Panc1 (cell line): ENCODE measurements at regions not wholly inside any gene's neighbourhood (a gene's known extent, or its start where the extent isn't known, plus 50 kb on each side); places are given as distances from the start of the nearest gene placed in this dataset.

Experiments used
- CTCF ChIP-seq: fragments of 450-650 bp; IDR thresholded peaks from 2 replicates; pipeline ENCODE4 v1.5.1; 2017; ENCODE audit warnings: mild to moderate bottlenecking
- POLR2AphosphoS5 ChIP-seq: IDR thresholded peaks from 2 replicates; pipeline ENCODE4 v1.6.1; 2012; ENCODE audit warnings: mild to moderate bottlenecking, low read depth, low read length, moderate library complexity

- TF ChIP-seq POLR2AphosphoS5 (no peak), CTCF (no peak)
Measured at GRCh38 chr2:106664669-106665068, 177.5 kb downstream of the CD8B2 start.
